Neural cell (in vitro differentiated cells): ENCODE measurements at regions not wholly inside any gene's neighbourhood (a gene's known extent, or its start where the extent isn't known, plus 50 kb on each side); places are given as distances from the start of the nearest gene placed in this dataset.

Experiments used
- H2AFZ ChIP-seq: fragments of 200-600, 300-800 bp; sonication (generic), shearing (Covaris generic); 2 replicates; pipeline ENCODE4 v1.6.0; 2014; ENCODE audit warnings: low read depth, mild to moderate bottlenecking, antibody characterized with exemption, low read length, moderate library complexity
- H3F3A ChIP-seq: fragments of 200-600 bp; shearing (Covaris generic); 2 replicates; pipeline ENCODE4 v1.6.1; 2016; ENCODE audit warnings: mild to moderate bottlenecking, moderate library complexity, mixed read lengths, antibody characterized with exemption, low read length; ENCODE audit not compliant: insufficient read depth, poor library complexity, severe bottlenecking
- H3K27ac ChIP-seq: fragments of 200-600, 300-800 bp; sonication (generic), shearing (Covaris generic); 2 replicates; pipeline ENCODE4 v1.5.1; 2014; ENCODE audit warnings: mild to moderate bottlenecking, low read length, moderate library complexity
- H3K27me3 ChIP-seq: fragments of 300-800, 200-600 bp; sonication (generic), shearing (Covaris generic); 2 replicates; pipeline ENCODE4 v1.6.0; 2014; ENCODE audit warnings: mild to moderate bottlenecking, low read depth, low read length, moderate library complexity; ENCODE audit not compliant: insufficient read depth
- H3K36me3 ChIP-seq: fragments of 300-800, 200-600 bp; sonication (generic), shearing (Covaris generic); 2 replicates; pipeline ENCODE4 v1.5.1; 2014; ENCODE audit warnings: mild to moderate bottlenecking, antibody characterized with exemption, low read length, moderate library complexity; ENCODE audit not compliant: insufficient read depth
- H3K4me2 ChIP-seq: fragments of 300-800, 200-600 bp; sonication (generic), shearing (Covaris generic); 2 replicates; pipeline ENCODE4 v1.6.0; 2014; ENCODE audit warnings: mild to moderate bottlenecking, low read length
- H3K4me3 ChIP-seq: fragments of 300-800, 200-600 bp; sonication (generic), shearing (Covaris generic); 2 replicates; pipeline ENCODE4 v1.5.1; 2014; ENCODE audit warnings: mild to moderate bottlenecking, low read length, moderate library complexity
- H3K79me2 ChIP-seq: fragments of 200-600 bp; shearing (Covaris generic); replicated peaks from 2 replicates; pipeline ENCODE4 v1.6.0; 2014; ENCODE audit warnings: mild to moderate bottlenecking, low read length, moderate library complexity; ENCODE audit not compliant: insufficient read depth
- H3K9ac ChIP-seq: fragments of 300-800, 200-600 bp; sonication (generic), shearing (Covaris generic); 2 replicates; pipeline ENCODE4 v1.6.1; 2016; ENCODE audit warnings: mild to moderate bottlenecking, low read length, mixed read lengths
- H3K9me2 ChIP-seq: fragments of 200-600 bp; shearing (Covaris generic); 2 replicates; pipeline ENCODE4 v1.6.1; 2016; ENCODE audit warnings: mild to moderate bottlenecking, low read length, mixed read lengths; ENCODE audit not compliant: insufficient read depth
- H3K9me3 ChIP-seq: fragments of 200-600, 300-800 bp; sonication (generic), shearing (Covaris generic); 2 replicates; pipeline ENCODE4 v1.6.1; 2016; ENCODE audit warnings: mild to moderate bottlenecking, mixed run types, low read length, moderate library complexity, mixed read lengths
- H4K20me1 ChIP-seq: fragments of 200-600 bp; shearing (Covaris generic); 2 replicates; pipeline ENCODE4 v1.6.1; 2016; ENCODE audit warnings: mild to moderate bottlenecking, mixed run types; ENCODE audit not compliant: insufficient read depth
- CTCF ChIP-seq: fragments of 450-650 bp; IDR thresholded peaks from 2 replicates; pipeline ENCODE4 v1.5.1; 2014; ENCODE audit warnings: antibody characterized with exemption, mild to moderate bottlenecking, moderate library complexity; ENCODE audit not compliant: poor library complexity, severe bottlenecking
- EP300 ChIP-seq: fragments of 450-650 bp; conservative IDR thresholded peaks from 2 replicates; pipeline ENCODE4 v1.6.1; 2014; ENCODE audit warnings: antibody characterized with exemption, mild to moderate bottlenecking, moderate library complexity; ENCODE audit not compliant: poor library complexity, severe bottlenecking
- EZH2 ChIP-seq: fragments of 200-600, 300-800 bp; shearing (Covaris generic), sonication (generic); IDR thresholded peaks from 2 replicates; pipeline ENCODE4 v1.6.1; 2014; ENCODE audit warnings: antibody characterized with exemption, low read length, borderline replicate concordance, mild to moderate bottlenecking; ENCODE audit not compliant: insufficient read depth, poor library complexity, severe bottlenecking
- MXI1 ChIP-seq: fragments of 450-650 bp; conservative IDR thresholded peaks from 2 replicates; pipeline ENCODE4 v1.6.1; 2014; ENCODE audit warnings: antibody characterized with exemption, mild to moderate bottlenecking; ENCODE audit not compliant: poor library complexity, severe bottlenecking
- POLR2AphosphoS5 ChIP-seq: IDR thresholded peaks from 2 replicates; pipeline ENCODE4 v1.6.1; 2012
- RAD21 ChIP-seq: fragments of 450-650 bp; conservative IDR thresholded peaks from 2 replicates; pipeline ENCODE4 v1.6.1; 2014; ENCODE audit warnings: antibody characterized with exemption, mild to moderate bottlenecking, moderate library complexity
- REST ChIP-seq: IDR thresholded peaks from 2 replicates; pipeline ENCODE4 v1.6.1; 2012; ENCODE audit warnings: borderline replicate concordance
- SMC3 ChIP-seq: fragments of 450-650 bp; conservative IDR thresholded peaks from 2 replicates; pipeline ENCODE4 v1.6.1; 2014; ENCODE audit warnings: antibody characterized with exemption, mild to moderate bottlenecking, moderate library complexity; ENCODE audit not compliant: poor library complexity
- TAF1 ChIP-seq: IDR thresholded peaks from 2 replicates; pipeline ENCODE4 v1.6.1; 2012; ENCODE audit warnings: low read depth

GRCh38 chr1:157418231-157418630 lies 134.1 kb downstream of the FCRL5 start:
- Histone ChIP-seq H3K36me3 (no peaks in the 10 kb centered on the region), H3K9me3 (no peaks in the 10 kb centered on the region), H2AFZ (no peak overlapping the region), H3K9me2 (no peaks in the 10 kb centered on the region), H4K20me1 (no peaks in the 10 kb centered on the region), H3K27me3 (no peaks in the 10 kb centered on the region), H3K79me2 (no peaks in the 10 kb centered on the region), H3K4me2 (no peak overlapping the region), H3K4me3 (no peak overlapping the region), H3K9ac (no peak overlapping the region), H3K27ac (no peak overlapping the region), H3F3A (no peaks in the 10 kb centered on the region)
- no peak for TF ChIP-seq EP300
- TF ChIP-seq SMC3: no peak
- TF ChIP-seq TAF1: no peak
- TF ChIP-seq RAD21: no peak

GRCh38 chr1:157415661-157416060 lies 136.7 kb downstream of the FCRL5 start:
- no peaks in the 10 kb centered on the region for H3K9me3 ChIP-seq
- no peaks in the 10 kb centered on the region for H3F3A ChIP-seq
- no peak overlapping the region for H3K27ac ChIP-seq
- no peaks in the 10 kb centered on the region for H3K36me3 ChIP-seq
- H3K4me3 ChIP-seq: no peak overlapping the region
- no peaks in the 10 kb centered on the region for H3K9me2 ChIP-seq
- TF ChIP-seq MXI1: no peak
- TF ChIP-seq TAF1: no peak
- no peak for TF ChIP-seq EP300
- TF ChIP-seq CTCF: no peak
- no peak for TF ChIP-seq REST
- TF ChIP-seq EZH2: no peak
- TF ChIP-seq SMC3: no peak
- TF ChIP-seq POLR2AphosphoS5: no peak
- no peak for TF ChIP-seq RAD21
- H2AFZ ChIP-seq: no peak overlapping the region
- H3K9ac ChIP-seq: no peak overlapping the region
- H3K79me2 ChIP-seq: no peaks in the 10 kb centered on the region
- no peak overlapping the region for H3K4me2 ChIP-seq
- H3K27me3 ChIP-seq: no peaks in the 10 kb centered on the region
- no peaks in the 10 kb centered on the region for H4K20me1 ChIP-seq

- no peaks in the 10 kb centered on the region for H3K79me2 ChIP-seq
- no peak for TF ChIP-seq EP300
- no peaks in the 10 kb centered on the region for H3K36me3 ChIP-seq
Observed at GRCh38 chr1:157412308-157412707, 140.0 kb downstream of the FCRL5 start.

More at GRCh38 chr1:157412308-157412707, 140.0 kb downstream of the FCRL5 start:
- Histone ChIP-seq H3K9ac (no peak overlapping the region), H3F3A (no peaks in the 10 kb centered on the region), H3K4me2 (no peak overlapping the region), H3K9me3 (no peaks in the 10 kb centered on the region), H4K20me1 (no peaks in the 10 kb centered on the region), H3K27me3 (no peaks in the 10 kb centered on the region), H2AFZ (no peak overlapping the region), H3K27ac (no peak overlapping the region), H3K9me2 (no peaks in the 10 kb centered on the region), H3K4me3 (no peak overlapping the region)
